Colon (tissue), 2 donors: ENCODE measurements at regions not wholly inside any gene's neighbourhood (a gene's known extent, or its start where the extent isn't known, plus 50 kb on each side); places are given as distances from the start of the nearest gene placed in this dataset.
"Not testable (repeated sequence)": the region's sequence is repeated elsewhere in the genome, so short reads cannot be mapped to it uniquely, and the experiment has no call there.

ENCODE experiments used
- FAIRE-seq: peaks from 2 replicates; lab custom pipeline; 2012; peaks lifted over from hg19 to GRCh38; lab: Jason Lieb, UNC
- donor health status: control.
- donor health status: control.

DNA sequence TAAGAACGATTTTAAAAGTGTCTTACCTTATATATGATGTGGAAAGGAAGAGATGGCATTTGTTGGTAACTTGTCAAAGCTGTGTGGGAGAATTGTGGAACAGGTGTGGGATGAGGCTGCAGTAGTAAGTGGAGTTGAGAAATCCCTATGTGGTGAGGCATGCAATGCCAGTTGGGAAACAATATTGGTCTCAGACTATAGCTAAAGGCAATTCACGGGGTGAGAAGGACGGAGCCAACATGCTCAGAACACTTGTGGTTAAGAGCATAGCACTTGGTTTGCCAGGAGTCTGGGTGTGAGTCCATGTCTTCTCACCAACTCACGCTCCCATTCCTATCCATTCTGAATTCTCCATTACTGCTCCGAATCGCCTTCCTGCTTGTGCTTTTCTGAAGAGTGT, 615.6 kb upstream of the ADAMTS9 start:
- FAIRE-seq = no peak

GRCh38 chr3:65291448-65292125, 603.8 kb upstream of the ADAMTS9 start:
- no peak for FAIRE-seq

- FAIRE-seq = no peak
Measured at GRCh38 chr3:65288776-65289175, 601.0 kb upstream of the ADAMTS9 start.

DNA sequence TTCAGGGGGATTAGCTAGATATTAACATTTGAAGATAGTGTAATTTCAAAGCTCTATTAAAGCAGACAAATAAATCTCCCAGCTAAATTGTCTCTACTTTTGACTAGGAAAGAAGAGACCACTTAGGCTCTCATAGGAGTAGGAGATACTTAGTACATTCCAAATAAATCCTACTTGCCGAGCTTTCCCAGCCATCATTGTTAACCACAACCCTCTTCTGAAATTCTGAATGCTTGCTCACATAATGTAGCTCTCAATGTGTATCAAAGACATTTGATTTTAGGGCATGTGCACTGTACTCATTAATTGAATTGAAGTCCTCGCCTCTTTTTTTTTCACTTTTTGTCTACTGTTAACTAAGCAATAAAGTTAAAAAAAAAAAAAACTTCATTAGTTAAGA, 598.2 kb upstream of the ADAMTS9 start:
- FAIRE-seq = no peak

DNA sequence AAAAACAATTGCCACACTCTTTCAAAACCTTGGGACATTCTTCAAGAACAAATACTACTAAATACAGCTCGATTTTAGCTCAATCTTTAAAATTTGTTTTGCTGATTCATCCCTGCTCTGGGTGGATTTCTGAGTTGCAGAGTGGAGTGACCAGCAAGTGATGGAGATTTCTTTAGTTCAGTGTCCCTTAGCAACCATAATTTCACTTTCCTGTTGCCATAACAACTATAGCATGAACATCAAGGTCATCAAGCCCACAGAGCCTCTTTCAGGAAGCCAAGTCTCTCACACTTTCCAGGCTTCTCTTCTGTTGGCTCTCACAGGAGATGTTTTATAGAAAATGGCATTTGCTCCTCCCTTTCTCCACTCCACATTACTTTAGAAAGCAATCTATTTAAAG, 597.2 kb upstream of the ADAMTS9 start:
- FAIRE-seq = no peak

DNA sequence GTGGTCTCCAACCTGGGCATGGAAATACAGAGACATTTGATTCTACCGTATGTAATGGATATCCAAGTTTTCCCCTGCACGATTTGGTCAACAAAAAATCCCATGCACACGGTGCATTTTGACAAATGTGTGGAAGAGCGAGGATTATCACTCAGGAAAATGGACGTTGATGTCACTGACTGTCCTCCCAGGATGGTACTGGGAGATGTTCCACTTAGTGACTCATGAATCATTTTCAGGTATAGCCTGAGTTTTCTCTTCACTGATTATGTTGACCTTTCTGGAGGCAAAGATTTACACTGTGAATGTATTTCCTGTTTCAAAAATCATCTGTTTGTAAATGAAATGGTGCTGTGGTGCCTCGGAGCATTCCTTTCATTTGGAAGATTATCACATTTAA, 596.7 kb upstream of the ADAMTS9 start:
- no peak for FAIRE-seq

DNA sequence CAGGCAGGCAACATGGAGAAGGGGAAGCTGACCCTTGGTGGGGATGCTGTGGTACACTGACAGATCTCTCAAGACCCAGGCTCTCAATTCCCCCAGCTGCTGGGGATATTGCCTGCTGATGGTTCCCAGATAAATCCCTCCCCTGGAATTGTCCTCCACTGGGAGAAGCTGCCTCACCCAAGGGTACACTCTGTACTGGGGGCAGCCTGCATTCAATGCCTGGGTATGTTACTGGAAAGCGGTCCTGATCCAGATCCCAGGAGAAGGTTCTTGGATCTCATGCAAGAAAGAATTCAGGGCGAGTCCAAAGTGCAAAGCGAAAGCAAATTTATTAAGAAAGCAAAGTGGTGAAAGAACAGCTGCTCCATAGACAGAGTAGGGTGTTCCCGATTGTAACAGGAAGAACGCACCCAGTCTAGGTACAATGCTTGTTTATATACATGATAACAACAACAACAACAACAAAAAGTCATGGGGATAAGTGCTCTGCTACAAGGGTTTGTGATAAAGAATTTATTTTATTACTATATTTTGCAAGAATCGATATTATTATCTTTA, 591.5 kb upstream of the ADAMTS9 start:
- FAIRE-seq = no peak

- FAIRE-seq = no peak
Measured at GRCh38 chr3:65277798-65278197, 590.0 kb upstream of the ADAMTS9 start.

- no peak for FAIRE-seq
Measured at GRCh38 chr3:65276551-65276950, 588.8 kb upstream of the ADAMTS9 start.

- FAIRE-seq = no peak
Measured at GRCh38 chr3:65268426-65268825, 580.6 kb upstream of the ADAMTS9 start.

DNA sequence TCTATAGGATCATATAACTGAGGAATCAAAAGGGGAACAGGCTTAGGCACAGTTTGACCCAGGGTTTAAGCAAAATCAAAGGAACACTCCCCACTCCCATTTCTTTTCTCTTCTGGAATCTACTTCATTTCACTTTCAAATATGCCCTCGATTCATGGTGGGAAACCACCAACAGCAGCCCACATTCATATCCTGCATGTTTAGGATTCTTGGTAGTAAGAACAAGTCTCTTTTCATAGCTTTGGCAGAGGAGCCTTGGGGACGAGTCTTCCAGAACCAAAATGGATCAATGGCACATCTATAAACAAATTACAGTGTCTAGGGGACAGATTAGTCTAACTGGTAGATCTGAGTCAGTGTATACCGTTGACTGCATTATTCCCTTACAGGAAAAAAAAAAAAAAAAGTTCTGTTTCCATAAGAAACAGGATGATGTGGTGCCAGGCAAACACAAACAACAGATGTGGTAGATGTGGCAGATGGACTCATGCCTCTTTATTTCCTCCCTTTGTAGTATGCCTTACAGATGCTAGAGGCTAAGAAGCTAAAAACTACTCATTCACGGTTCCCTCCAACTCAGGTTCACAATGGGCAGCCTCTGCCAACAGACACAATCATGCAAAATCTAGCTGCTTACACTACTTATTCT, 578.3 kb upstream of the ADAMTS9 start:
- no peak for FAIRE-seq

DNA sequence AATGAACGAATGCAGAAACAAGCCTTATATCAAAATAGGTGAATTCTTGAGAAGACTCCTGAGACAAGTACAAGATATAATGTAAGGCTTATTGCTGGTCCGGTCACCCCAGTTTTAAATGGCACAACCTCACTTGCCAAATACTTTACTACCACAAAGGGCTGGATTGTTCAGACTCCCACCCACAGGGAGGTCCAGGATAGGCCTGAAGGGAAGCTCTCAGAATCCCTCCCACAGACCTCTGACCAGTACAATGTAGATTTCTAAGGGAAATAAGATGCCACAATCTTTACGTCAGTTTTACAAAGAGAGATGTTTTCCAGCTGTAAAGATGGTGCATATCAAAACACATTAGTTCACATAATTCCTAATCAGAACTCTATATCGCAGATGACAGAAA, 577.7 kb upstream of the ADAMTS9 start:
- no peak for FAIRE-seq

DNA sequence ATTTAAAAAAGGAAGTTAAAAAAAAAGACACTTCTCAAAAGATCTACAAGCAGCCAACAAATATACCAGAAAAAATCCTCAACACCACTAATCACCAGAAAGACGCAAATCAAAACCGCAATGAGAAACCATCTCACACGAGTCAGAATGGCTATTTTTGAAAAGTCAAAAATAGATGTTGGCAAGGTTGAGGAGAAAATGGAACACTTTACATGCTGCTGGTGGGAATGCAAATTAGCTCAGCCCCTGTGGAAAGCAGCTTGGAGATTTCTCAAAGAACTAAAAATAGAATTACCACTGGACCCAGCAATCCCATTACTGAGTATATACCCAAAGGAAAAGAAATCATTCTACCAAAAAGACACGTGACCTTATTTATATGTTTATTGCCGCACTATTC, 574.7 kb upstream of the ADAMTS9 start:
- no peak for FAIRE-seq

DNA sequence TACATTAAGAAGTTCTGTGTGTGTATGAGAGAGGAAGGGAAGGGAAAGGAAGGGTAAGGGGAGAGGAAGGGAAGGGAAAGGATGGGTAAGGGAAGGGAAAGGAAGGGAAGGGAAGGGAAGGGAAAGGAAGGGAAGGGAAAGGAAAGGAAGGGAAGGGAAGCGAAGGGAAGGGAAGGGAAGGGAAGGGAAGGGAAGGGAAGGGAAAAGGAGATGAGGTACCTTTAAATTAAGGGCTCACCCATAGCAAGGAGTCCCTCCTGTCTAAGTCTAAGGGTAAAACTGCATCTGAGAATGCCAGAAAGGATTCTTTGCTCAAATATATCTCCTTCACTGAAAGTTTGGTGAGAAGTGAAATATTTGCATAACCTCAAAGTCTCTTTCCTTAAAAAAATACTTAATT, 572.1 kb upstream of the ADAMTS9 start:
- no peak for FAIRE-seq

DNA sequence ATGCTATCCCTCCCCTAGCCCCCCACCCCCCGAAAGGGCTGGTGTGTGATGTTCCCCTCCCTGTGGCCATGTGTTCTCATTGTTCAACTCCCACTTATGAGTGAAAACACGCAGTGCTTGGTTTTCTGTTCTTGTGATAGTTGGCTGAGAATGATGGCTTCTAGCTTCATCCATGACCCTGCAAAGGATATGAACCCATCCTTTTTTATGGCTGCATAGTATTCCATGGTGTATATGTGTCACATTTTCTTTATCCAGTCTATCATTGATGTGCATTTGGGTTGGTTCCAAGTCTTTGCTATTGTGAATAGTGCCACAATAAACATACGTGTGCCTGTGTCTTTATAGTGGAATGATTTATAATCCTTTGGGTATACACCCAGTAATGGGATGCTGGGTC, 565.1 kb upstream of the ADAMTS9 start:
- not testable (repeated sequence) for FAIRE-seq

DNA sequence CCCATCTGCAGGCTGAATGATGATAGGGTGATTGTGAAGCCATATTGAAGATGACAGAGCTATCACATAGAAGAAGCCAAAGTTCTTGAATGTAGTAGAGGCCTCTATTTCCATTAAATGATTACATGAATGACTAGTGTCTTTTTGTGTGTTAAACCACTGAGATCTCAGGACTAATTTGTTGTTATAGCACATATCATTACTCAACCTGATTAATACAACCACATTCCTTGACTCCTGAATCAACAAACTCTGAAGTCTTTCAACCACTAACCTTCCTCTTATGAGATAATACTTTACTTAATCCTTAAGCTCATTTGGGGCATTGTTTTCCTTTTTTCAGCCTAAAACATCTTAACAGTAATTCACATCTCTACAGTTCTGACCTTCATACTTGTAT, 564.5 kb upstream of the ADAMTS9 start:
- FAIRE-seq = no peak

GRCh38 chr3:65251375-65251774, 563.6 kb upstream of the ADAMTS9 start:
- no peak for FAIRE-seq

- no peak for FAIRE-seq
Measured at GRCh38 chr3:65246561-65246960, 558.8 kb upstream of the ADAMTS9 start.

- no peak for FAIRE-seq
Measured at GRCh38 chr3:65245133-65246063, 557.6 kb upstream of the ADAMTS9 start.

- FAIRE-seq = no peak
Measured at GRCh38 chr3:65240366-65240765, 552.6 kb upstream of the ADAMTS9 start.

GRCh38 chr3:65238652-65239051, 550.9 kb upstream of the ADAMTS9 start:
- no peak for FAIRE-seq

DNA sequence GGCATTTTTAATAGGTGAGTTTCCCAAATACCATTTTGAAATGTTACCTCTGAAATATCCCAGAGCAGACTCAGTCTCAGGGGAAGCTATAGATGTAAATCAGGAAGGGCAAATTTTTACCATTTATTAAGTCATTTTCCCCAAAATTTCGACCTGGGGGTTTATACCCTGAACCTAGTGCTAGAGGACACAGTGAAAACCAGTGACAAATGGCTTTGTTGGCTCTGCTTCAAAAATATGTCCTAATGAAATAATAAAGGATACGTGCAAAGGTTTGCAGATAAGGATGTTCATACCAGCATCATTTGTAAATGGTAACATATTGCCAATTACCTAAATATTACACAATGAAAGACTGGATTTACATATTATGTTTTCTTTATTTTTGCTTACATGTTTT, 546.7 kb upstream of the ADAMTS9 start:
- no peak for FAIRE-seq

DNA sequence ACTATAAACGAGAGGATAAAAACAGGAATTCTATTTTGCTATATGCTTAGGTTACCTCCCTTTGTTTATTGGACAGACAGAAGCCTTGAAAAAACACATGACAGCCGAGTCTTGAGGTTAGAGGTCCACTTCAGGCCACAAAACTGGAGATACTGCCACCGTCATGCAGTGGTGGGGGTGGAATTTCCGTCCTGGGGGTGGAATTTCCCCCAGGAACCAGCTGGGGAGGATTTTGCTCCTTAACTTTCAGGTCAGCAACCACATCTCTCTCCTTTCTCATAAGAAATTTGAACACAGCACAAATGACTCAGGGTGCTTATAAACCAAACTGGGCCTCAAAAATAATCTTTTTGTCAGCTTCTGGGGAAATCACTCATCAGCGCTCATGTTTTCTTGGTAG, 545.8 kb upstream of the ADAMTS9 start:
- no peak for FAIRE-seq
